Heart left ventricle (tissue), 16 donors: ENCODE measurements at regions not wholly inside any gene's neighbourhood (a gene's known extent, or its start where the extent isn't known, plus 50 kb on each side); places are given as distances from the start of the nearest gene placed in this dataset.

Experiments used
- ATAC-seq, 4 donors: fragments of 200-7000 bp; cut with Tn5 transposase; one replicate each; pipeline ENCODE4 v1.9.1; 2020 to 2022; ENCODE audit warnings: moderate library complexity in 4 of 4, mild to moderate bottlenecking in 3 of 4, moderate number of reproducible peaks in 1 of 4
- DNase-seq, 5 donors: peaks; one replicate each; pipeline ENCODE4 v3.0.0-alpha.2; 2020
- H3K27ac ChIP-seq, 12 donors: fragments of 200-600 bp; sonication (generic) in 4 of 12; one replicate each; pipeline versions ENCODE4 v1.5.0 to v1.8.0; 2016 to 2022; ENCODE audit warnings: mild to moderate bottlenecking in 2 of 12
- H3K27me3 ChIP-seq, 9 donors: fragments of 200-600 bp; sonication (generic) in 2 of 9; one replicate each; pipeline versions ENCODE4 v1.5.1 to v1.8.0; 2016 to 2022; ENCODE audit warnings: mild to moderate bottlenecking in 3 of 9
- H3K36me3 ChIP-seq, 9 donors: fragments of 200-600 bp; sonication (generic) in 2 of 9; one replicate each; pipeline versions ENCODE4 v1.5.0 to v1.8.0; 2018 to 2022; ENCODE audit warnings: mild to moderate bottlenecking in 2 of 9
- H3K4me1 ChIP-seq, 12 donors: fragments of 200-600 bp; sonication (generic) in 4 of 12; one replicate each; pipeline versions ENCODE4 v1.5.0 to v1.8.0; 2016 to 2022; ENCODE audit warnings: mild to moderate bottlenecking in 3 of 12
- H3K4me3 ChIP-seq, 12 donors: fragments of 200-600 bp; sonication (generic) in 4 of 12; one replicate each; pipeline versions ENCODE4 v1.5.0 to v1.8.0; 2017 to 2022; ENCODE audit warnings: mild to moderate bottlenecking in 9 of 12, moderate library complexity in 4 of 12
- H3K9me3 ChIP-seq, 12 donors: fragments of 200-600 bp; sonication (generic) in 4 of 12; one replicate each; pipeline versions ENCODE4 v1.5.0 to v1.8.0; 2016 to 2022; ENCODE audit warnings: mild to moderate bottlenecking in 1 of 12
- CTCF ChIP-seq, 12 donors: fragments of 200-600 bp; sonication (generic) in 4 of 12; IDR thresholded peaks; one replicate each; pipeline versions ENCODE4 v1.5.0 to v1.8.0; 2018 to 2022; ENCODE audit warnings: antibody characterized with exemption in 12 of 12, mild to moderate bottlenecking in 5 of 12
- POLR2A ChIP-seq, 2 donors: fragments of 450-650 bp; IDR thresholded peaks; one replicate each; pipeline ENCODE4 v1.6.1; 2017; ENCODE audit warnings: antibody characterized with exemption in 2 of 2, mild to moderate bottlenecking in 2 of 2, moderate library complexity in 2 of 2
- WGBS, 4 donors: extraction: QIAGEN DNeasy Blood & Tissue Kit in 2 of 4; methylation state at CpG; one replicate each; pipeline versions ENCODE4 v1.1.5 to v1.1.7; 2013 to 2018; 5-methylcytosine and 5-hydroxymethylcytosine counted together
- intact Hi-C, 10 donors: fragments of 100-400 bp; cut with DNase I; formaldehyde crosslinking; loops; one replicate each; pipeline versions ENCODE4 v1.11.1 to v1.14.2; 2022
- donor health status: ischemic (EF 13 %, LVEDD 7.1; RV severe dilation, severe dysfunction).
- donor health status: healthy with polysubstance abuse.
- donor health status: DM: no; HTN: yes; CAD: no.
- donor health status: DM: no; HTN: no; CAD: no.
- donor health status: ischemic (EF 25% LVEDD 6.9; RV normal size, moderate dysfunction).
- donor health status: ischemic (EF 25% LVEDD 5.7; RV mildly dilated, moderate dysfunction).
- donor health status: healthy.
- donor health status: DM: yes; HTN: yes; CAD: no.
- donor health status: ischemic (EF 35%, LVEDD 5.7; RV mildly dilated, moderate dysfunction).
- donor health status: nonischemic (EF 11% LVEDD 7.7; RV severe dilation, severe dysfunction).
- donor health status: DM: yes; HTN: yes; CAD: no.
- donor health status: PGD.
- donor health status: ischemic (EF 29% LVEDD 5.4; RV normal size, mild dysfunction).
- donor health status: nonischemic (EF 23%, LVEDD 6.1; RV moderate dilation, normal function).

- ATAC-seq (no peak), DNase-seq (no peak)
- H3K27me3 ChIP-seq, result peaks cover 0 to 10% (median 0%) of the 10 kb centered on the region in 9 donors
- 65 to 71% (median 66%) methylated on average over 3 of the region's 3 CpGs for WGBS, 4 donors
- TF ChIP-seq CTCF (IDR thresholded peaks at IDR 0.05) (no peak), POLR2A (IDR thresholded peaks at IDR 0.05) (no peak)
- peaks cover 0 to 23% (median 8%) of the 10 kb centered on the region in 12 donors for H3K9me3 ChIP-seq
- no peak overlapping the region for H3K4me3 ChIP-seq
- intact Hi-C loops, result no loop called here
- H3K4me1 ChIP-seq, result no peaks in the 10 kb centered on the region
- H3K27ac ChIP-seq, result no peak overlapping the region
- H3K36me3 ChIP-seq, result no peaks in the 10 kb centered on the region
Observed at GRCh38 chr12:108409481-108409880, 70.4 kb upstream of the CMKLR1 start.

GRCh38 chr12:108403952-108404351 lies 64.8 kb upstream of the CMKLR1 start:
- ATAC-seq (no peak), DNase-seq (no peak)
- Histone ChIP-seq H3K9me3 (peaks cover 0 to 23% (median 8%) of the 10 kb centered on the region in 12 donors), H3K36me3 (no peaks in the 10 kb centered on the region), H3K27me3 (peaks cover 0 to 9% (median 0%) of the 10 kb centered on the region in 9 donors), H3K4me3 (no peak overlapping the region), H3K4me1 (no peaks in the 10 kb centered on the region), H3K27ac (no peak overlapping the region)
- TF ChIP-seq POLR2A (IDR thresholded peaks at IDR 0.05) (no peak), CTCF (IDR thresholded peaks at IDR 0.05) (no peak)
- intact Hi-C loops, result no loop called here
- WGBS, 4 donors, result 16 to 33% (median 26%) methylated on average over 3 of the region's 3 CpGs

GRCh38 chr12:108401964-108402363 lies 62.9 kb upstream of the CMKLR1 start:
- intact Hi-C loops, result no loop called here
- no peak overlapping the region for H3K27ac ChIP-seq
- TF ChIP-seq POLR2A (IDR thresholded peaks at IDR 0.05) (no peak), CTCF (IDR thresholded peaks at IDR 0.05) (no peak)
- no peaks in the 10 kb centered on the region for H3K4me1 ChIP-seq
- H3K4me3 ChIP-seq, result no peak overlapping the region
- DNase-seq (no peak), ATAC-seq (no peak)
- H3K36me3 ChIP-seq, result no peaks in the 10 kb centered on the region
- peaks cover 0 to 5% (median 0%) of the 10 kb centered on the region in 9 donors for H3K27me3 ChIP-seq
- peaks cover 0 to 22% (median 8%) of the 10 kb centered on the region in 12 donors for H3K9me3 ChIP-seq
- 51 to 56% (median 55%) methylated on average over 3 of the region's 3 CpGs for WGBS, 4 donors

- no peak for ATAC-seq
Observed at GRCh38 chr12:108400900-108401480, 61.9 kb upstream of the CMKLR1 start.

More at GRCh38 chr12:108400900-108401480, 61.9 kb upstream of the CMKLR1 start:
- WGBS, 4 donors, result 39 to 54% (median 51%) methylated on average over 3 of the region's 3 CpGs
- Histone ChIP-seq H3K9me3 (peaks cover 0 to 12% (median 2%) of the 10 kb centered on the region in 12 donors), H3K4me3 (no peak overlapping the region), H3K27ac (no peak overlapping the region), H3K36me3 (no peaks in the 10 kb centered on the region), H3K27me3 (peaks cover 0 to 5% (median 0%) of the 10 kb centered on the region in 9 donors), H3K4me1 (no peaks in the 10 kb centered on the region)
- TF ChIP-seq POLR2A (IDR thresholded peaks at IDR 0.05), result no peak
- no peak for TF ChIP-seq CTCF (IDR thresholded peaks at IDR 0.05)
- intact Hi-C loops, result no loop called here
- DNase-seq, result no peak
